Lung (tissue), 11 donors: ENCODE measurements at regions not wholly inside any gene's neighbourhood (a gene's known extent, or its start where the extent isn't known, plus 50 kb on each side); places are given as distances from the start of the nearest gene placed in this dataset.

ENCODE experiments used
- ATAC-seq: fragments of 200-7000 bp; cut with Tn5 transposase; one replicate; pipeline ENCODE4 v1.9.1; 2020; ENCODE audit warnings: moderate number of reproducible peaks; ENCODE audit not compliant: insufficient read depth, low FRiP score
- DNase-seq, 3 donors: peaks; one replicate each; pipeline ENCODE4 v3.0.0-alpha.2; 2013 to 2017
- H3K27ac ChIP-seq, 2 donors: one replicate each; pipeline ENCODE4 v1.5.1; 2013; ENCODE audit warnings: mild to moderate bottlenecking in 2 of 2, moderate library complexity in 2 of 2, control low read depth in 1 of 2, inconsistent platforms in 1 of 2, low read depth in 1 of 2, low read length in 1 of 2
- H3K27me3 ChIP-seq, 3 donors: one replicate each; pipeline ENCODE4 v1.5.1; 2013; ENCODE audit warnings: low read length in 2 of 3; ENCODE audit not compliant: control insufficient read depth in 3 of 3, insufficient read depth in 3 of 3
- H3K36me3 ChIP-seq, 4 donors: one replicate each; pipeline ENCODE4 v1.5.1; 2013; ENCODE audit warnings: low read length in 4 of 4, mild to moderate bottlenecking in 1 of 4, moderate library complexity in 1 of 4; ENCODE audit not compliant: control insufficient read depth in 4 of 4, insufficient read depth in 4 of 4
- H3K4me1 ChIP-seq, 5 donors: one replicate each; pipeline ENCODE4 v1.5.1; 2013; ENCODE audit warnings: low read length in 5 of 5, mild to moderate bottlenecking in 2 of 5, moderate library complexity in 1 of 5; ENCODE audit not compliant: control insufficient read depth in 5 of 5, insufficient read depth in 5 of 5
- H3K4me3 ChIP-seq: one replicate; pipeline ENCODE4 v1.5.1; 2013; ENCODE audit warnings: mild to moderate bottlenecking, control low read depth, moderate library complexity
- H3K9ac ChIP-seq, 2 donors: one replicate each; pipeline ENCODE4 v1.5.1; 2013; ENCODE audit warnings: low read length in 2 of 2, control low read depth in 1 of 2; ENCODE audit not compliant: insufficient read depth in 1 of 2
- H3K9me3 ChIP-seq, 4 donors: one replicate each; pipeline ENCODE4 v1.5.1; 2013; ENCODE audit warnings: low read length in 3 of 4, mild to moderate bottlenecking in 1 of 4, moderate library complexity in 1 of 4; ENCODE audit not compliant: control insufficient read depth in 4 of 4, insufficient read depth in 3 of 4
- WGBS, 2 donors: extraction: QIAGEN DNeasy Blood & Tissue Kit; methylation state at CpG; one replicate each; pipeline ENCODE4 v1.1.7; 2013; 5-methylcytosine and 5-hydroxymethylcytosine counted together
- TF ChIP-seq, protein P1 (sequence below): IDR thresholded peaks from 2 replicates; pipeline ENCODE4 v1.5.1; 2012; ENCODE audit warnings: mild to moderate bottlenecking; ENCODE audit errors: control extremely low read depth, extremely low read depth
- donor health status: control.
- donor health status: control.
- donor health status: Bipolar disorder and iron deficiency.
- donor health status: healthy.
- donor health status: DM: yes; HTN: yes; CAD: no.

- H3K9me3 ChIP-seq, result no peaks in the 10 kb centered on the region
- peaks cover 0 to 2% (median 0%) of the 10 kb centered on the region in 5 donors for H3K4me1 ChIP-seq
- peaks cover 0 to 17% (median 0%) of the 10 kb centered on the region in 3 donors for H3K27me3 ChIP-seq
- H3K27ac ChIP-seq, result no peak overlapping the region
- TF ChIP-seq, protein P1, sequence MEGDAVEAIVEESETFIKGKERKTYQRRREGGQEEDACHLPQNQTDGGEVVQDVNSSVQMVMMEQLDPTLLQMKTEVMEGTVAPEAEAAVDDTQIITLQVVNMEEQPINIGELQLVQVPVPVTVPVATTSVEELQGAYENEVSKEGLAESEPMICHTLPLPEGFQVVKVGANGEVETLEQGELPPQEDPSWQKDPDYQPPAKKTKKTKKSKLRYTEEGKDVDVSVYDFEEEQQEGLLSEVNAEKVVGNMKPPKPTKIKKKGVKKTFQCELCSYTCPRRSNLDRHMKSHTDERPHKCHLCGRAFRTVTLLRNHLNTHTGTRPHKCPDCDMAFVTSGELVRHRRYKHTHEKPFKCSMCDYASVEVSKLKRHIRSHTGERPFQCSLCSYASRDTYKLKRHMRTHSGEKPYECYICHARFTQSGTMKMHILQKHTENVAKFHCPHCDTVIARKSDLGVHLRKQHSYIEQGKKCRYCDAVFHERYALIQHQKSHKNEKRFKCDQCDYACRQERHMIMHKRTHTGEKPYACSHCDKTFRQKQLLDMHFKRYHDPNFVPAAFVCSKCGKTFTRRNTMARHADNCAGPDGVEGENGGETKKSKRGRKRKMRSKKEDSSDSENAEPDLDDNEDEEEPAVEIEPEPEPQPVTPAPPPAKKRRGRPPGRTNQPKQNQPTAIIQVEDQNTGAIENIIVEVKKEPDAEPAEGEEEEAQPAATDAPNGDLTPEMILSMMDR, result no peak
- DNase-seq (no peak), ATAC-seq (no peak)
- no peak overlapping the region for H3K9ac ChIP-seq
- WGBS, 2 donors, result 65 to 69% methylated on average over 5 of the region's 5 CpGs
- H3K36me3 ChIP-seq, result no peaks in the 10 kb centered on the region
- H3K4me3 ChIP-seq, result no peak overlapping the region
Observed at GRCh38 chr22:22082960-22083359, 100.4 kb upstream of the TOP3B start.

DNA sequence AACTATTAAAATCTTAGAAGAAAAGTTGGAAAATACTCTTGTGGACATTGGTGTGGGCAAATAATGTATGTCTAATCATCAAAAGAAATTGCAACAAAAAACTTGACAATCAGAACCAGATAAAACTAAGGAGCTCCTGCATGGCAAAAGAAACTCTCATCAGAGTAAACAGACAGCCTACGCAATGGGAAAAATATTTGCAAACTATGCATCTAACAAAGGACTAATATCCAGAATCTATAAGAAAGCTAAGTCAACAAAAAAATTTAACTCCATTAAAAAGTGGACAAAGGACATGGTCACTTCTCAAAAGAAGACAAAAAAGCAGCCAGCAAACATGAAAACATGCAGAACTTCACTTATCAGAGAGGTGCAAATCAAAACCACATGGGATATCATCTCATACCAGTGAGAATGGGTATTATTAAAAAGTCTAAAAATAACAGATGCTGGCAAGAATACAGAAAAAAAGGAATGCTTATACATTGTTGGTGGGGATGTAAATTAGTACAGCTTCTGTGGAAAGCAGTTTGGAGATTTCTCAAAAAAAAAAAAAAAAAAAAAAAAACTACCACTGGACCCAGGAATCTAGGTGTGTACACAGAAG is 99.7 kb upstream of the TOP3B start:
- Histone ChIP-seq H3K4me3 (no peak overlapping the region), H3K27ac (no peak overlapping the region)
- TF ChIP-seq, protein P1, result no peak

DNA sequence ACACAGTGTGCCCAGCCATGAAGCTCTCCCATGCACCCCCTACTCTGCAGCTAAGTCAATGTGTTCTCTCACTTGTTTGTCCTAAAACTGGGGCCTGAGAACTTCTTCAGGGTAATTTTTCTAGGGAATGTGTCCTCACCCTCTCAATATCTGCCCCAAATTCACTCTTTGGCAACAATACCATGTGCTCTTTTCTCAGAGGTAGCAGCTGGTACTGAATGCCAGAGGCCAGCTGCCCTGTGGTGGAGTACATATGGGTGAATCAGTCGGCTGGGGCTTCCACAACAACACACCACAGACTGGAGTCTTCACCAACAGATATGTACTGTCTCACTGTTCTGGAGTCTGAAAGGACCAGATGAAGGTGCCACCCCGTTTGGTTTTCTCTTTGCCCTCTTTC is 97.7 kb upstream of the TOP3B start:
- Histone ChIP-seq H3K9ac (no peak overlapping the region), H3K4me3 (no peak overlapping the region), H3K27me3 (peaks cover 0 to 17% (median 0%) of the 10 kb centered on the region in 3 donors), H3K9me3 (no peaks in the 10 kb centered on the region), H3K27ac (no peak overlapping the region), H3K36me3 (no peaks in the 10 kb centered on the region), H3K4me1 (no peaks in the 10 kb centered on the region)
- 54 to 58% methylated on average over 2 of the region's 2 CpGs for WGBS, 2 donors
- DNase-seq (no peak), ATAC-seq (no peak)
- TF ChIP-seq, protein P1, result no peak

More for the DNA sequence above, 99.7 kb upstream of the TOP3B start:
- no peak for ATAC-seq
- Histone ChIP-seq H3K27me3 (peaks cover 0 to 17% (median 0%) of the 10 kb centered on the region in 3 donors), H3K36me3 (no peaks in the 10 kb centered on the region), H3K4me1 (peaks cover 0 to 2% (median 0%) of the 10 kb centered on the region in 5 donors), H3K9ac (no peak overlapping the region), H3K9me3 (no peaks in the 10 kb centered on the region)
- DNase-seq, result no peak
- WGBS, 2 donors, result 77 to 81% methylated on average over 1 of the region's 1 CpG
